NAMALWA (cell line): ENCODE measurements at regions not wholly inside any gene's neighbourhood (a gene's known extent, or its start where the extent isn't known, plus 50 kb on each side); places are given as distances from the start of the nearest gene placed in this dataset.

ENCODE experiments used
- DNase-seq: peaks from one replicate; pipeline ENCODE4 v3.0.0-alpha.2; 2015; ENCODE audit warnings: low spot score

DNA sequence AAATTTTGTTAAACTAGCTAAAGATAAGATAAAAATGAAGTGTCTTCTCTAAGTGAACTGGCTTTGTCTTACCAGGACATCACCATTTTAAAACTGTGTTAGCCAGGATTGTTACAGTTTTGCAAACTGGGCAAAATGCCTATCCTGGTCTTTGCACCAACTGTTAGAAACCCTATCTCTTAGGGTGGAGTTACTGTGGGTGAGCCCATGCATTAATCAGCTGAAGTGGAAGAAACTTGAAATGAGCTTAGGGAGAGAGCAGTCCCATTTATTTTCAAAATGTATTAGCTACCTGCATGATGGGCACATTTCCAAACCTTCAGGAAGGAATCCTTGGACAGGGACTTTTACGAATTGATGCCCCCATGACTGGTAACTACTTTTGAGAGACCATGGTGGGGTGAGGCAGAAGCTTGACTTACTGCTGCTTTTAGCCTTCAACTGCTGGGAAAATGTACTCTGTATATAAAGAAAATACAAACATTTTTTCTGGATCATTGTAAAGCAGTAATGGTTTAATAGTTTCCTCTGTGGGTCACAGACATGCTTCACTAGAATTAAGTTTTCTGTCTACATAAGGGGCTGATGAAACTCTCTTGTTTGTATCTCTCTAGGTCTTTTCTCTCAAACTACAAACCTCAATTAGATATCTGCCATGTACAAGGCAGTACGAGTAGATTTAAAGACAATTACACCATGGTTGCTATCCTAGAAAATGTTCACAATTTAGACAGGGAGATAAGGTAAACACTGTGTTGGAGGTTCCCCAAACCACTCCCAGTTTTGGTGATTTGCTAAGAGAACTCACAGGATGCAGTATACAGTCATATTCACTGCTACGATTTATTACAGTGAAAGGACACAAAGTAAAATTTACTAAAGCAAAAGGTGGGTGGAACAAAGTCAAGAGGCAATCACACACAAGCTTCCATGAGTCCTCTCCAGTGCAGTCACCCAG is 321.4 kb upstream of the MMADHC start:
- no peak for DNase-seq

DNA sequence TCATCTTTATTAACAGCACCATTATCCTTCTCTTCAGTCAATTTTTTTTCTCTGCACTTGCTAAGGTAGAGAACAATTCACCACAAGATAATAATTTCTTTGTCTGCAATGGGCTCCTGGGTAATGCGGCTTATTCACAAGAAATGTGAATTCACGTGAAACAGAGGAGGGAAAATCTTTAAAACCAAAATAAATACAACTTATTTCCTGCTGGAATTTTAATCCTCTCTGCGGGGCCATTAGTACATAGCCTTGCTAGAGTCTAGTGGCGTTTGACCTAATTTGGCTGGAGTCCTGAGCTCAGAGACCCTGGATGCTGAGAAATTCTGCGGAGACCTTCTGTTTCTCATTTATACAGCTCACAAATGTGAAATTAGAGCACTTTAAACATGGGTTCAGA is 319.3 kb upstream of the MMADHC start:
- no peak for DNase-seq

DNA sequence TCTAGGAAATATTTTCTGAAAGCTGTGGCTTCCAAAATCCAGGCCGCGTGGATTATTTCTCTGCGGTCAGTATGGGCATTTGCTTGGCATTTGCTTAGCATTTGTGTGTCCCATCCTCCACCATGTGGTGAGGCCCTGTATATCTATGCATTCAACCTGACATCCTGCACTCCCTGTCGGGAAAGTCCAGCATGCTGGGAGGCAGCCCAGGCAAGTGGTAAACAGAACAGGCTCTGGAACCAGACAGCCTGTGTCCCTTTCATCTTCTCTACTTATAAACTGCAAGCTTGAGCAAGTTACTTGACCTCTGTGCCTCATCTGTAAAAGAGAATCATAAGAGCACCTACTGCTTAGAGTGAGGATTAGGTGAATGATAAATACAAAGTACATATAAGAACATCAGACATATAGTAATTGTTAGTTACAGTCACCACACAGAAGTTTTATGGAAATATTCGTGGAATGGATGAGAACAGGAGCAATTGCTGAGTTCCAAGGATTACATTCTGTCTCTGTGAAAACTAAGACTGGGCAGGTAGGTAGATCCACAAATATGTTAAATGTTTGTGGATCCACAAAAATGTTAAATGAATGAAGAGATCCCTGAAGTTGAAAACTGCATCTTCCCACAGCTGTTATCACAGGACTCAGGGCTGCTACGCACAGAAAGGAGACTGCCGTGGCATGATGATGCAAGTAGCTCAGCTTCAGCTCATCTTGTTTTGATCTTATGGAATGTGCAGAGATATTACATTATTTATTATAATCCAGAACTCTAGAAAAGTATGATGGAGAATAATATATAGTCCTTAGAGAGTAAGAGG is 317.0 kb upstream of the MMADHC start:
- DNase-seq, result no peak

DNA sequence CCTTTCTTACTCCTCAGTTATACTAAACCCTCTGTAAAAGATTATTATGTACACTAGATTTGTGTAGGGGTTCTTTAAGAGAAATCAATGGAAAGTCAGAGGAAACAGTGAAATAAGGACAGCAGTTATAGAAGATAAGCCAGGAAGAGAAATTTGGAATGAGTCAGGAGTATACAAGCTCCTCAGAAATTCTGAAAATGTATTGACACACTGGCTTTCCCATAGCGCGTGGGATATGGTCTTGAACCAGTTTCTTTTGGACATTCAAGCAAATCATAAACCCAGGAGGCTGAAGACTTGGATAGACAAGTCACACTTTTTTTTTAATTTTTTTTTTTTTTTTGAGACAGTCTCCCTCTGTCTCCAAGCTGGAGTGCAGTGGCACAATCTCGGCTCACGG is 316.1 kb upstream of the MMADHC start:
- no peak for DNase-seq

DNA sequence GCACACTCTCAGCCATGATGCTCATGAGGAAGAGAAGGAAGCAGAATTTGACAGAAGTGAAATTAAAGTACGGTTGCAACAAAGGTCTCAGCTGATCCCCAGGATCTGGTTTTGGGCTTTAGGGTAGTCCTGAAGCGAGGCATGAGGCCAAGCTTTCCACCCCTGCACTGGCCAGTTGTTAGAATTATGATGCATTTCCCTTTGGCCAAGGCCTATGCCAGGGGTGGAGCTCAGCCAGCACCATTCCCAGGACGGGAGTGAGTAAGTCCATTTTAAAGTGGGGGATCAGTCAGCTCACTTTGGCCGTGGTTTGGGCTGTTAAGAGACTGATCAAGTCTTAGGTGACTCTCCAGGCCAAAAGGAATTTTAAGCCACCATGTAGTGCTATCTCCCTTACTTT is 314.5 kb upstream of the MMADHC start:
- DNase-seq, result no peak

DNA sequence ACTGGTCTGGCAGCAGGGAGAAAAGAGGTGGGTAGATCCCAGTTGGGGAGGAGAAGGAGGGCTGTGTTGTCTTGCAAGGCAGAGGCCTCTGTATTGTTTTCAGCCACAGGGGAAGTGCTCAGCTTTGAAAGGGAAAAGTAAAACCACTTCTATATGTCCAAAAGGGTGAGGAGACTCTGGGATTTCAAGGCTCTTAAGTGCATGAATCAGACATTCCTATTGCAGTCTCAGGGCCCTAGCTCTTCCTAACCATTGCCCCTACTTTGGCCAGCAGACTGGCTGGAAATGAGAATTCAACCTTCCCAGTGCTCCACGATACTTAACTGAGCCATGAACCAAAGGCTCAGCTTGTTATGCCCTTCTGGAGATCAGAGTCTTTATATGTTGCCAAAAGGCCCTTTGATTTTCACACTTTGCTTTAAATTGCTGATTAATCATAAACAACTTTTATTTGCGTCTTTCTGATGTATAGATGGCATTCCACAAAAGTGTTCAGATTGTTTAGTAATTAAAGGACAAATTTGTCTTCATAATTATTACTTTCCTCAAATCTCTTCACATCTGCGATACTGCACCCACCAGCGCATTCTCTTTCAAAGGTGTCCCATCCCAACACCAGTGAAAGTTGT is 313.8 kb upstream of the MMADHC start:
- DNase-seq, result no peak

DNA sequence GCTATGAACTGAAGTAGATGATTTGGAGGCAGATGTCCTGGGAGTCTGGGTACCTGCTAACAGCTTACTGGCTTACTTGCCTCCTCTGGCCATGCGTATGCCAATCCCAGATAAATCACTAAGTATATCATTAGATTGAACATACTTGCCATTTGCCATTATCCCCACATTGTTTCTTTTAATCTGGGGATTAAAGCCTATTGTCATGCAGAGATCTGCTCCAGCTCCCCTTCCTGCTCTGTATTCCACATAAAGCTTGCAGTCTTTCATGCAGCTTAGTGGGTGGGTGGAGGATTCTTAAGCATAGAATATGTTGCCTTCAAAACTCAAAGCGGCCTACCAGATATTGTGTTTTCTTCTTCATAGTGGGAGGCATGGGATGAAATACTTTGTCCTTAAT is 311.8 kb upstream of the MMADHC start:
- DNase-seq, result no peak

DNA sequence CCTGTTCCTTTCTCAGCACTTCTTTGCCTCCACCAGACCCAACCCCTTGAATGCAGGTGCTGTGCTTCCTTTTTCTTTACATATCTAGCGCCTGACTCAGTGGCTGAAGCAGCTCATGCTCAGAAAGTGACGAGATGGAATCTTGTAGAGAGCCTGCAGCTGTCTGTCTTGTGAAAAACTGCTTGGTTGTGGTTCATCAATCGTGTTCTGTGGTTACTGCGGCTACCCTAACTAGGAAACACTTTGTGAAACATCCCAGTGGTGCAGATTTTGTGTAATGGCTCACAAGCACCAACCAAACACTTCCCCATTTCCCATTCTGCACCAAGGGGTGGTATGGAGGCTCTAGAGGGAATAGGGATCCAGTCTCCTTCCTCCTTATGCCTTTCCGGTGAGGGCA is 307.2 kb upstream of the MMADHC start:
- DNase-seq, result peak; percentile 34

DNA sequence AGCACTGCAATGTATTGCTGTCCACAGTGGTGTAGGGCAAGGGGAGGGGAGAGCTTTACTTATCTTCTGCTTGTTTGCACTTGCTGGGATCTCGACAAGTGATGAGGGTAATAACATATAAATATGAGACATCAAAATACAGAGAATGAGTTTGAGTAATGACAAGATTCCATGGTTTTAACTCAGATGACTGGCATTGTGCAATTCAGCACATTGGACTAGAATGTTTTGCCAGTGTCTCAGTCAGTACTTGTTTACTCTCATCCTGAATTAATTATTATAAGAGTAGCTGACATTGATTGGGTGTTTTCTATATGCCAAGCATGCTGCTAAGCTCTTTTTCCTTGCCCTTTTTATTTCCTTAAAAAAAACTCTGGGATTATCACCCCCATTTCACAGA is 306.7 kb upstream of the MMADHC start:
- DNase-seq, result no peak

DNA sequence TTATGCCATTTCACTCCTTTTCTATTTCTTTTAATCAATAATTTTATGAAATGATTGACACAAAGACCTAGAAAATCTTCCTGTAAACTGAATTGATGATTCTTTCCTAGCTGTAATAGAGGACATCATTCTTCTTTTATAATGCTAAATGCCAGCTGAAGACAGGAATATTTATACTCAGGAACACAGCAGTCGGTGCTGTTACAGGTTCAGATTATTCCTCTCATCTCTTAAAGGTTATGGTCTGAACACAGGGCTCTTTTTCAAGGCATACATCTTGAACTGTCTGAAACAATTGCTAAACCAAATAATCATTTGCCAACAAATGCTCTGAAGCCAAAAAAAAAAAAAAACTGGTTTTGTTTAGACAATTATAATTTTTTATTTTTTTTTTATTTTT is 305.0 kb upstream of the MMADHC start:
- no peak for DNase-seq

DNA sequence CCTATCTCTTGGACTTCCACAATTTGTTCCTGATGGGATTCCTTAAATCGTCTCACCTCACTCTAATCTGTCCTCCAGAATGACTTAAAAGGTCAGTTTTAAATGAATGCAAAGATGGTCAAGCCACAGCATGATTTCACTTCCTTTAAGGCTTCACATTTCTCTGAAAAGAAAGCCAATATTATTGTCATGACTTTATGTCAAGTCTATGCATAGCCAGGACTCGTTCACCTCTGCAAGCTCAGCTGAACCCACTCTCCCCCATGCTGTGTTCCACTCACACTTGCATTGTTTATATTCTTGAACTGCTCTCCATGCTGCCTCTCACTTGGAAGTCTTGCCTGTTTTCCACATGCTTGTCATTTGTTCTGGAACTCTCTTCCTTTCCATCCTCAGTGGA is 298.4 kb upstream of the MMADHC start:
- no peak for DNase-seq

DNA sequence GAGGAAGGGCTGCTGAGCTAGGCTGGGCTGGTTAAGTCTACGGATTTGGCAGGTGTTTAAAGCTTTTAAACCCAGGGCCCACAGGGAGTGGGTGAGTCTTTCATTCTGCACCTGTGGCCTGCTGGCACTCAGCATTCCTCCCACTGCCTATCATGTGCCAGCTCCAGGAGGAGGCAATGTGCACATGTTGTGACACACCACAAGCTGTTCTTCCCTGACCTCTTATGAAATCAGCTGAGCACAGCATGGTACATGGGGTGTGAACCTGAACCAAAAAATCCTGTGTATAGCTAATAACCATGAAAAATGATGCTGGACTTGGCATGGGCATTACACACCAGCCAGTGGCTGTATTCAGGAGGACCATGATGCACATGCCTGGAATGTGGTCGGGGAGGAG is 297.9 kb upstream of the MMADHC start:
- DNase-seq, result no peak

DNA sequence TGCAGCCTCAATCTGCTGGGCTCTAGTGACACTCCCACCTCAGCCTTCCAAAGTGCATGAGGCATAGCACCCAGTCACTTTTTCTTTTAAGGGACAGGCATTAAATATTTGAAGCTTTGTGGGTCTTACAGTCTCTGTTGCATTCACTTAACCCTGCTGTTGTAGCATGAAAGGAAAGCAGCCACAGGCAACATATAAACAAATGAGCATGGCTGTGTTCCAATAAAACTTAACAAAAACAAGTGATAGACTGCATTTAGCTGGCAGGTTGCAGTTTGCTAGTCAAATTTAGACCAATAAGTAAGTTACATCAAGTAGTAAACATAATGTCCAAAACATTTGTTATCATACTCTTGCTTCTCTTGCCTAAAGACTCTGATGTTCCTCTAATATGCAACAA is 297.3 kb upstream of the MMADHC start:
- no peak for DNase-seq

DNA sequence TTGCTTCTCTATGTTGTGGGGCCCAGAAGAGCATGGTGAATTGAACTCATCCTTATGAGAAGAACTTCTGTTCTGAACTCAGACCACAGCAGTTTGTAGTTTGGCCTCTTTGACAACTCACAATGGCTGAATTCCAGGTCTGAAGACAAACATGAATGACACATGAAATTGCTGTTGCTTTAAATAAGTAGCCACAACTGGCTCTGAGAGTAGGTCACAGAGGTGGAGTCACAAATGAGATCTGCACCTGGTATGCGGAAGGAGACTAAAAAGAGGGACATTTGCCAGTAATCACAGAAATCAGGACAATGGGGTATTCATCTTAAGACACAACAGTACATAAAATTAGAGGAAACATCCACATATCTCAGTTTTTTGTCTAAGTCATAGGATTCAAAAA is 290.3 kb upstream of the MMADHC start:
- no peak for DNase-seq

DNA sequence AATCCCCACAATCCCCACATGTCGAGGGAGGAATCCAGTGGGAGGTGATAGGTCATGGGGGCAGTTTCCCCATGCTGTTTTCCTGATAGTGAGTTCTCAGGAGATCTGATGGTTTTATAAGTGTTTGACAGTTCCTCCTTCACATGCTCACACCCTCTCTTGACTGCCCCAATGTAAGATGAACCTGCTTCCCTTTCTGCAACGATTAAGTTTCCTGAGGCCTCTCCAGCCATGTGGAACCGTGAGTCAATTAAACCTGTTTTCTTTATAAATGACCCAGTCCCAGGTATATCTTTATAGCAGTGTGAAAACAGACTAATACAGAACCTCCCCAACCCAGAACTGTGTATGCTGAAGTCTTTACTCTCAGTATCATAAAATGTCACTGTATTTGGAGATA is 289.5 kb upstream of the MMADHC start:
- DNase-seq, result no peak

DNA sequence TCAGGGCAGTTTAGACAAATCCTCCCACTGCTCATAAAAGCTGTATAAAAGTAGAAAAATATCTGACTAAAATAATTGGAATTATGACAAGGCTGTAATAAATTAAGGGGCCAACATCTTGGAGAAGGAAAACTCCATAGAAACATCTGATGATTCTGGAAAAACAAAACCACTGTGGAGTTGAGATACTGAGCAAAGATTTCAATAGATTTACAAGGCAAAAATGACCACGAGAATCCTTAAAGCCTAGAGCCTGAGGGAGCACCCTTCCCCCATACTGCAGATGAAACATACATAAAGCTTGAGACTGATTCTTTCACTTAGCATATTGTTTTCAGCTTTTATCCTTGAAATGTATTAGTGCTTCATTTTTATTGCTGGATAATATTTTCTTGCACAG is 286.4 kb upstream of the MMADHC start:
- DNase-seq, result no peak

DNA sequence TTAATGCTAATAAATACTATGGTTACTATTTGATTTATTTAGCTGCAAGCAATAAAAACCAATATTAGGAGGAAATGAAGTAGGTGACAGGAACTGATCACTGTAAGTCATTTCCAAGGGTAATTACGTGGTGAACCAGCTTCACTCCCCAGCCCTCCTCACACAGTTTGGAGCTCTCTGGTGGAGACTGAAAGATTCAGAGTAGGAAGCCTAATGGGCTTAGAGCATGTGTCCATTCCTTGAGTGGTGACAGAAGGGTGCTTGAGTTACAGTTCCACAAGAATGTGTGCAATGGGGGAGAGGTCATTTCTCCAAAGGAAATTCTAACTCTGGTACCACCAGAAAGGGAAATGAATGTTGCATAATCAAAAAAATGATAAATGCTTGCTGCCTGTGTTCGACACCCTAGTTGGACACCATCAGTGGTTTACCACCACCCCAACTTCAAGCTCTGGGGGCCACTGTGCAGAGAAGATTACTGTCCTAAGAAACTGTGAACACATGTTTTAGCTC is 285.1 kb upstream of the MMADHC start:
- DNase-seq, result no peak

DNA sequence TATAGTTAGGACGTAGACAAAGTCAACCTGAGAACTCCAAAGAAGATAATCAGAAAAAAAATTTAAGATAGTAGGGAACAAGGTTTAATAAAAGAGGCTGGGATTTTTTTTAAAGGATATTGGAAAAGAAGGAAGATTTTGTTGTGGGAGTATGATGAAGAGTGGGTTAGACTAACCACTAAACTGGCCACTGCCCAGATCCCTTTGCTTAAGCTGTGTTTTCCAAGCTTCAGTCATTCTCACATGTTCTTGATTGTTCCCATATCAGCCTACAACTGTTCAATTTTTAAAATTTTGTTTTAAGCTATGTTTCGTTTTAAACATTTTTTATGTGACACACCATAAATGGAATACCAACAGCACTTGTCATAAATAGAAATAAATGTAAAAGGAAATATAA is 284.5 kb upstream of the MMADHC start:
- DNase-seq, result no peak

DNA sequence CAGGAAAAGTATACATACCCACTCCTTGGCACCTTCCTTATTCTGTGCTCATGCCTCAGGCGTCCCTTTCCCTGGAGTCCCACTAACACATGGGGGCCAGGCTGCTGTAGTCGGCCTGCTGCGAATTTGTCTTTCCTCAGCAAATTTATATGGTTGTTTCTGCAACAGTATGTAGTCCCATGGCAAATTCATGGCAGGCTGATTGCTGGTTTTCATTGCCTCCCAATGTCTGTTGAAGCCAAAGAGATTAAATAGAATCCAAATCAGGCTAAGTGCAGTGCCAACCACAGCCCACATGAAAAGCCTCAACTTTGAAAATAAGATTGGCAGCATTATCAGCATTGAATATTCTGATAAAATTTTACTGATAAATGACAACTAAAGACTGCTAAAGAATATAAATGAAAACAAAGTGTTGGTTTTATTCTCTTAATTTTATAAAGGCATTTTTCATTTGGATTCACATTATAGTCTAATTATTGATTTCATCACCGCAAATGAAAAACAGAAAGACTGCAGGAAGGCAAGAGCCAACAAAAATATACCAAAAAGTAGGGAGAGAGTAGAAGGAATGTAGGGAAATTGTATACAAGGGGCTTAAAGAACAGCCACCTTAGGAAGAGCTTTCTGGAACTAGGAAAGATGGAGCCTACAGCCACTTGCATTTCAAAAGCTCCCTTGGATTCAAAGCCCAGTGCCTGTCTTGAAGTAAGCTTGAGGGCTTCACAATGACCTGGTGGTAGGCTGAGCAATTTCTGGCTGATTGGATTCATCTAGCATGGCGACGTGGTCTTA is 283.7 kb upstream of the MMADHC start:
- no peak for DNase-seq

DNA sequence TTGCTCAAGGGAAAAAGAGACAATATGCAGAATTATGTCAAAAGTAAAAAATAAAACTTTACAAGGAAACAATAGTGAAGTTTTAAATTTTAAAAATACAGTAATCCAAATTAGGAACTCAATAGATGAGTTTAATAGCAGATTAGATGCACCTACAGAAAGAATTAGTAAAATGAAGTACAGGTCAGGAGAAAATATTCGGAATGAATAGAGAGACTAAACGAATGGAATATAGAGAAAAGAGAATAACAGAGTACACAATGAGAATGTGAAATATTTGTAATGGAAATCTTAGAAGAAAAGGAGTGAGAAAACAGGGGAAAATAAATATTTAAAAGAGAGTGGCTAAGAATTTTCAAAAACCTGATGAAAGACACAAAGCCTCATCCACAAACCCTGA is 275.7 kb upstream of the MMADHC start:
- no peak for DNase-seq

DNA sequence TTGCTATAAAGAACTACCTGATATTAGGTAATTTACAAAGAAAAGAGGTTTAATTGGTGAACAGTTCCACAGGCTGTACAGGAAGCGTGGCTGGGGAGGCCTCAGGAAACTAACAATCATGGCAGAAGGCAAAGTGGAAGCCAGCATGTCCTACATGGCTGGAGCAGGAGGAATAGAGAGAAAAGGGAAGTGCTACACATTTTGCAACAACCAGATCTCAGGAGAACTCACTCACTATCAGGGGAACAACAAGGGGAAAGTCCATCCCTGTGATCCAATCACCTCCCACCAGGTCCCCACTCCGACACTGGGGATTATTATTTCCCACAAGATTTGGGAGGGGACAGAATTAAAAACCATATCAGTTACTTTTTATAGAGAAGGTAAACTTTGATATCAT is 273.5 kb upstream of the MMADHC start:
- no peak for DNase-seq
